Coronary artery (tissue), 2 donors: ENCODE measurements at regions not wholly inside any gene's neighbourhood (a gene's known extent, or its start where the extent isn't known, plus 50 kb on each side); places are given as distances from the start of the nearest gene placed in this dataset.

Experiments used
- DNase-seq: peaks from one replicate; pipeline ENCODE4 v3.0.0-alpha.2; 2017; ENCODE audit warnings: low spot score
- H3K27ac ChIP-seq, 2 donors: fragments of 200-600 bp; sonication (generic); one replicate each; pipeline ENCODE4 v1.5.1; 2016 to 2019
- H3K4me3 ChIP-seq: fragments of 200-600 bp; sonication (generic); 2 replicates; pipeline ENCODE4 v1.5.1; 2016; ENCODE audit warnings: mild to moderate bottlenecking, moderate library complexity
- TF ChIP-seq, protein P1 (sequence below): fragments of 200-600 bp; sonication (generic); IDR thresholded peaks from one replicate; pipeline ENCODE4 v1.5.1; 2019; ENCODE audit warnings: antibody characterized with exemption

DNA sequence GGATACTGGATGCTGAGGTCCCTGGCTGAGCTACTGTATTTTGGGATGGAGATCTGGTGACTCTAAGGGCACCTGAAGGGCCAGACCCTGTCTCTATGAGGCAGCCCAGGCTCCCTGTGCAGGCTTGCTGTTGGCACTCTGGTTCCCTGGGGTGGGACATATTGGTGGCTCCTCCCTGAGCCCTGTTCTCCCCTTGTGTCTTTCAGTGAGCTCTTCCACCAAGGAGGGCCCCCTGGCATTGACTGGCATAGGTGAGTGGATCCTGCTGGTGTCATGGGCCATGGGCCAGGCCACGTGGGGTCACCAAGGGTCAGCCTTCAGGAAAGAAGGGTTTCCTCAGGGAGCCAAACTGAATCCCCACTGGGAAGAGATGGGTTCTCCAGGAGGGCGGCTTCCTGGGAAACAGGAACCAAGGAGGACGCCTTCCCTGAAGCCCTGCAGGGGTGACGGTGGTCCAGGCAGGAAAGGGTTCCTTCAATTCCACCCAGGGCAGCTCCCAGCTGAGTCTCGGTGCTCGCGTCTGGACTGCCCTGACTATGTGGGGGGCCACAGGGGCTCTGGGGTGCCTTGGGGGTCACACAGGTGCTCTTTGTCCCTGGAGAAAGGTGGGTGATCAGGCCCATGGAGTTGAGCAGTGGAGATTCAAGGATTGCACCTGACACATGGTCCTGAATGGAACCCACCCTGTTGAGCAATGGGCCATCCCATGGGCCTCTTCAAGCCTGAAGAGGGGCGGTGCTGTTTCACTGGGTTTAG lies 220.4 kb downstream of the SNRPN start:
- H3K27ac ChIP-seq: no peak overlapping the region

DNA sequence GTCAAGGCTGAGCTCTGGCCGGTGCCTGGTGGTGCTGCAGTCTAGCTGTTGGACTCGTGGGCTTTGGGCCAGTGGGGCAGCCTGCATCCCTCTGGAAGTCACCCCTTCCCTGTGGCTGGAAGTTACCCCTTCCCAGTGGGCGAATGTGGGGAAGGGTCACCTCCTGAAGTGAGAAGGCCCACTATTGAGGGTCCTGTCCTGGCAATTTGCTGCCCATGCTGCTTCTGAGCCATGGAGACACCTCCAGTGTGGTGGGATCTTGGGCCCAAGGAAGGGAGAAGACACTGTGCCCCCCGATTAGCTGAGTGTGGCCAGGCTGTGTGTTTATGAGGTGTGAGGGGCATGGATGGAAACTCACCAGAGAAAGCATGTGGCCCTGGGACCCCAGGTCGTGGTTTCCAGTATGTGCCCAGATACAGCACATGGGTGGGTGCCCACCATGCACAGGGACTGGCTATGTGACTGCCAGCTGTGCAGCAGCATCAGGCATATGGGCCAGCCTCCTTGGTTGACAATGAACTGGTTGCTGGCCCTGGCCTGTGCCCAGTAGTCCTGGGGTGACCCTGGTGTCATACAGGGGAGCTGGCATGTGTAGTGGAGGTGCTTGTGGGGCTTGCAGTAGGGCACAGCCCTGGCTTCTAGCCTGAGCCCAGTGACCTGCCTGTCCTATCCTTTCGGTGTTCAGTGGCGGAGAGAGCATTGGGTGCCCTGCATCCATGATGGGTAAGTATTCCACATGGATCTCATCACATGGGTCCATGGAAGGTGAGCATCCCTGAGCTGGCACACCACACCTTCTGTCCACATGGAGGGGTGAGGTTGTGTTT lies 221.2 kb downstream of the SNRPN start:
- Histone ChIP-seq H3K4me3 (no peak overlapping the region), H3K27ac (no peak overlapping the region)
- no peak for DNase-seq
- TF ChIP-seq, protein P1, sequence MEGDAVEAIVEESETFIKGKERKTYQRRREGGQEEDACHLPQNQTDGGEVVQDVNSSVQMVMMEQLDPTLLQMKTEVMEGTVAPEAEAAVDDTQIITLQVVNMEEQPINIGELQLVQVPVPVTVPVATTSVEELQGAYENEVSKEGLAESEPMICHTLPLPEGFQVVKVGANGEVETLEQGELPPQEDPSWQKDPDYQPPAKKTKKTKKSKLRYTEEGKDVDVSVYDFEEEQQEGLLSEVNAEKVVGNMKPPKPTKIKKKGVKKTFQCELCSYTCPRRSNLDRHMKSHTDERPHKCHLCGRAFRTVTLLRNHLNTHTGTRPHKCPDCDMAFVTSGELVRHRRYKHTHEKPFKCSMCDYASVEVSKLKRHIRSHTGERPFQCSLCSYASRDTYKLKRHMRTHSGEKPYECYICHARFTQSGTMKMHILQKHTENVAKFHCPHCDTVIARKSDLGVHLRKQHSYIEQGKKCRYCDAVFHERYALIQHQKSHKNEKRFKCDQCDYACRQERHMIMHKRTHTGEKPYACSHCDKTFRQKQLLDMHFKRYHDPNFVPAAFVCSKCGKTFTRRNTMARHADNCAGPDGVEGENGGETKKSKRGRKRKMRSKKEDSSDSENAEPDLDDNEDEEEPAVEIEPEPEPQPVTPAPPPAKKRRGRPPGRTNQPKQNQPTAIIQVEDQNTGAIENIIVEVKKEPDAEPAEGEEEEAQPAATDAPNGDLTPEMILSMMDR: no peak

More for the DNA sequence above, 220.4 kb downstream of the SNRPN start:
- no peak overlapping the region for H3K4me3 ChIP-seq
- no peak for DNase-seq
- TF ChIP-seq, protein P1: no peak

DNA sequence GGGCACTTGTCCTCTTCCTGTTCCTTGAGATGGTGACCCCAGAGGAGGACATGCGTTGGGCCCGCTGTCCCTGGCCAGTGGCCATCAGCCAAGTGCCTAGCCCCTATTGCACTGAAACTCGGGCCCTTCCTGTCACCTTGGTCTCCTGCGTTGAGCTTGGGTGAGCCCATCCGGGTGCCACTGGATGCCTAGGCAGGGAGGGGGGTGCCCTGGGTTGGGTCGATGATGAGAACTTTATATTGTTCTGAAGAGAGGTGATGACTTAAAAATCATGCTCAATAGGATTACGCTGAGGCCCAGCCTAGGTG lies 221.8 kb downstream of the SNRPN start:
- TF ChIP-seq, protein P1: no peak
- DNase-seq: no peak
- Histone ChIP-seq H3K27ac (no peak overlapping the region), H3K4me3 (no peak overlapping the region)

DNA sequence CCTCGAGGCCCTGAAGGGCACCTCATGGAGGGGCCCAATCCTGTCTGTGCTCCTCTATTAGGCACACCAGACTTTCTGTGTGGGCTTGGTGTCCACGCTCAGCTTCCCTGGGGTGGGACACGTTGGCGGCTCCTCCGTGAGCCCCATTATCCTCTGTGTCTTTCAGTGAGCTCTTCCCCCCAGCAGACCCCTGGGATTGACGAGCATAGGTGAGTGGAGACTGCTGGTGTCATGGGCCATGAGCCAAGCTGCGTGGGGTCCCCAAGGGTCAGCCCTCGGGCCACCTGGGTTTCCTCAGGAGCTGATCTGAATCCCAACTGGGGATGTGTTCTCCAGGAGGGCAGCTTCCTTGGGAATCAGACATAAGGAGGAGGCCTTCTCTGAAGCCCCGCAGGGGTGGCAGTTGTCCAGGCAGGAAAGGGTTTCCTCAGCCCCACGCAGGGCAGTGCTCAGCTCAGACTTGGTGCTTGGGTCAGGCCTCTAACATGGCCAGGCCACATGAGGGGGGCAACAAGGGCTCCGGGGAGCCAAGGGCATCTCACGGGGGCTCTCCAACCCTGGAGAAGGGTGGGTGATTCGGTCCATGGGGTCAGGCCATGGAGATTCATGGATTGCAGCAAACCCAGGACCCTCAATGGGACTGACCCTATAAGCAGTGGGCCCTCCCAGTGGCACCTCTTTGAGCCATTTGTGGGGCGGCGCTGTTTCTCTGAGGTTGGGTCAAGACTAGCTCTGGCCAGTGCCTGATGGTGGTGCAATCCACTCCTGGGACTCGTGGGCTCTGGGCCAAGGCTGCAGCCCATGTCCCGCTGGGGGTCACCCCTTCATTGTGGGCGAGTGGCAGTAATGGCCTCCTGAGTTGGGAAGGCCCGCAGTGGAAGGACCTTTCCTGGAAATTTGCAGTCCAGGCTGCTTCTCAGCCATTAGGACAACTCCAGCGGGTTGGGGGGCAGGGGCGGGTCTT lies 222.5 kb downstream of the SNRPN start:
- no peak for DNase-seq
- TF ChIP-seq, protein P1: no peak

DNA sequence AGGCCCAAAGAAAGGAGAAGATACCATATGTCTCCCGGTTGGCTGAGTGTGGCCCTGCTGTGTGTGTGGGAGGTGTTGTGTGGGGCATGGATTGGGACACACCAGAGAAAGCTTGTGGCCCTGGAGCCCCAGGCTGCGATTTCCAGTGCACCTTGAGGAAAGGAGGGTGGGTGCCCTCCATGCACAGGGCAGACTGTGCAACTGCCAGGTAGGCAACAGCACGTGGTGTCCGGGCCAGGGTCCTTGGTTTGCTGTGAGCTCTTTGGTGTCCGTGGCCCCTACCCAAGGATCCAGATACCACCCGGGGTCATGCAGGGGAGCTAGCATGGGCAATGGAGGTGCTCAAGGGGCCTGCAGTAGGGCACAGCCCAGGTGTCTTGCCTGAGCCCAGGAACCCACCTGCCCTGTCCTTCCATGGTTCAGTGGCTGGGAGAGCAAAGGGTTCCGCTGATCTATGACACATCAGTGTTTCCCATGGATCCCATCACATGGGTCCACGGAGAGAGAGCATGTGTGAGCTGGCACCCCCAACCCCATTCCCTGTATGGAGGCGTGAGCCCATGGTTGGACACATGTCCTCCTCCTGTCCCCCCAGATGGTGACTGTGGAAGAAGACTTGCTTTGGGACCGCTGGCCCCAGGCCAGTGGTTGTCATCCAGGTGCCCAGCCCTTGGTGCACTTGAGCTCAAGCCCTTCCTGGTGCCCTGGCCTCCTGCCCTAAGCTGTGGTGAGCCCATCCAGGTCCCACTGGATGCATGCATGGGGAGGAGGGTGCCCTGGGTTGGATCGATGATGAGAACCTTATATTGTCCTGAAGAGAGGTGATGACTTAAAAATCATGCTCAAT lies 223.4 kb downstream of the SNRPN start:
- no peak overlapping the region for H3K27ac ChIP-seq
- no peak overlapping the region for H3K4me3 ChIP-seq
- TF ChIP-seq, protein P1: no peak
- no peak for DNase-seq

More for the DNA sequence above, 222.5 kb downstream of the SNRPN start:
- Histone ChIP-seq H3K4me3 (no peak overlapping the region), H3K27ac (no peak overlapping the region)
